Caco-2 (cell line): ENCODE measurements at regions not wholly inside any gene's neighbourhood (a gene's known extent, or its start where the extent isn't known, plus 50 kb on each side); places are given as distances from the start of the nearest gene placed in this dataset.

Source experiments
- BruUV-seq: library from RNA; stranded (reverse); fragments of 400-500 nt; replicated peaks from 2 replicates; lab custom pipeline; 2021; lab: Mats Ljungman, UMichigan
- CTCF ChIA-PET: fragments of 300-600 bp; sonication (Branson Sonifier 250); formaldehyde crosslinking; loops from one replicate; lab custom pipeline; 2022; ENCODE audit warnings: antibody characterized with exemption; lab: Charles Lee
- POLR2A ChIA-PET: fragments of 300-600 bp; sonication (Branson Sonifier 250); formaldehyde crosslinking; loops from one replicate; lab custom pipeline; 2022; ENCODE audit warnings: antibody characterized with exemption; lab: Charles Lee
- DNase-seq, 2 experiments: peaks; one replicate each; pipeline versions ENCODE4 v3.0.0 to v3.0.0-alpha.2; 2020 to 2022
- H3K27me3 ChIP-seq: replicated peaks from 2 replicates; pipeline ENCODE4 v1.6.0; 2011; ENCODE audit warnings: low read length; ENCODE audit not compliant: control insufficient read depth, insufficient read depth
- H3K36me3 ChIP-seq: 2 replicates; pipeline ENCODE4 v1.5.1; 2011; ENCODE audit warnings: low read length; ENCODE audit not compliant: control insufficient read depth, insufficient read depth
- H3K4me1 ChIP-seq: fragments of 250-450 bp; sonication (Bioruptor Pico); 2 replicates; pipeline ENCODE4 v1.5.1; 2020; ENCODE audit warnings: mild to moderate bottlenecking
- H3K4me3 ChIP-seq: 2 replicates; pipeline ENCODE4 v1.5.1; 2011; ENCODE audit warnings: low read depth, mild to moderate bottlenecking, control low read depth, low read length
- H3K9me3 ChIP-seq: fragments of 250-450 bp; sonication (Bioruptor Pico); 2 replicates; pipeline ENCODE4 v1.5.1; 2020; ENCODE audit warnings: mild to moderate bottlenecking, moderate library complexity
- H3K27ac Mint-ChIP-seq: one replicate; pipeline ENCODE4 v1.8.0; 2022; ENCODE audit warnings: mixed read lengths; ENCODE audit not compliant: unreplicated experiment
- H3K27me3 Mint-ChIP-seq: one replicate; pipeline ENCODE4 v1.8.0; 2022; ENCODE audit warnings: mixed read lengths; ENCODE audit not compliant: insufficient read depth, unreplicated experiment
- H3K36me3 Mint-ChIP-seq: one replicate; pipeline ENCODE4 v1.8.0; 2022; ENCODE audit warnings: mild to moderate bottlenecking, mixed read lengths; ENCODE audit not compliant: insufficient read depth, unreplicated experiment
- H3K4me1 Mint-ChIP-seq: one replicate; pipeline ENCODE4 v1.8.0; 2022; ENCODE audit warnings: low read depth, mixed read lengths; ENCODE audit not compliant: unreplicated experiment
- H3K4me3 Mint-ChIP-seq: one replicate; pipeline ENCODE4 v1.8.0; 2022; ENCODE audit warnings: mild to moderate bottlenecking, moderate library complexity, mixed read lengths; ENCODE audit not compliant: unreplicated experiment
- H3K9me3 Mint-ChIP-seq: one replicate; pipeline ENCODE4 v1.8.0; 2022; ENCODE audit warnings: mixed read lengths; ENCODE audit not compliant: unreplicated experiment
- CTCF ChIP-seq, 2 experiments: fragments of 200-600 bp in 1 of 2; IDR thresholded peaks; 1 replicate in 1 of 2; 2 replicates in 1 of 2; pipeline versions ENCODE4 v1.5.1 to v1.8.0; 2011 to 2022; ENCODE audit warnings: antibody characterized with exemption in 1 of 2, control low read depth in 1 of 2, inconsistent platforms in 1 of 2, low read depth in 1 of 2, low read length in 1 of 2, mild to moderate bottlenecking in 1 of 2, moderate library complexity in 1 of 2; ENCODE audit not compliant: insufficient read depth in 1 of 2, severe bottlenecking in 1 of 2, unreplicated experiment in 1 of 2
- intact Hi-C: fragments of 100-400 bp; cut with micrococcal nuclease; formaldehyde crosslinking; loops from one replicate; pipeline ENCODE4 v1.10.0; 2022; ENCODE audit not compliant: unreplicated experiment

GRCh38 chr9:81053298-81054025 lies 635.9 kb downstream of the TLE1 start:
- Mint-ChIP-seq H3K36me3 (no peaks in the 10 kb centered on the region), H3K27me3 (no peaks in the 10 kb centered on the region), H3K4me1 (no peaks in the 10 kb centered on the region), H3K9me3 (no peaks in the 10 kb centered on the region), H3K27ac (no peak overlapping the region), H3K4me3 (no peak overlapping the region)
- ChIA-PET POLR2A (no interaction called here), CTCF (no interaction called here)
- no peak for TF ChIP-seq CTCF (IDR thresholded peaks at IDR 0.05; ENCODE audit: insufficient read depth in 1 of 2, low read depth in 1 of 2, low read length in 1 of 2, severe bottlenecking in 1 of 2, unreplicated experiment in 1 of 2)
- H3K36me3 ChIP-seq: no peaks in the 10 kb centered on the region
- H3K4me1 ChIP-seq: no peaks in the 10 kb centered on the region
- H3K4me3 ChIP-seq: no peak overlapping the region
- no peaks in the 10 kb centered on the region for H3K9me3 ChIP-seq
- DNase-seq: no peak
- no peaks in the 10 kb centered on the region for H3K27me3 ChIP-seq
- intact Hi-C loops: no loop called here
- BruUV-seq: no TSS peak

GRCh38 chr9:81052846-81053245 lies 636.5 kb downstream of the TLE1 start:
- H3K27ac Mint-ChIP-seq: no peak overlapping the region
- H3K4me1 ChIP-seq: no peaks in the 10 kb centered on the region
- DNase-seq: no peak
- CTCF ChIA-PET: no interaction called here
- H3K27me3 Mint-ChIP-seq: no peaks in the 10 kb centered on the region
- no TSS peak for BruUV-seq
- H3K4me3 Mint-ChIP-seq: no peak overlapping the region
- no peaks in the 10 kb centered on the region for H3K9me3 ChIP-seq
- H3K36me3 ChIP-seq: no peaks in the 10 kb centered on the region
- no peak for TF ChIP-seq CTCF (IDR thresholded peaks at IDR 0.05; ENCODE audit: insufficient read depth in 1 of 2, low read depth in 1 of 2, low read length in 1 of 2, severe bottlenecking in 1 of 2, unreplicated experiment in 1 of 2)
- no peak overlapping the region for H3K4me3 ChIP-seq
- H3K27me3 ChIP-seq: no peaks in the 10 kb centered on the region
- H3K9me3 Mint-ChIP-seq: no peaks in the 10 kb centered on the region
- intact Hi-C loops: no loop called here
- POLR2A ChIA-PET: no interaction called here
- H3K4me1 Mint-ChIP-seq: no peaks in the 10 kb centered on the region
- no peaks in the 10 kb centered on the region for H3K36me3 Mint-ChIP-seq

GRCh38 chr9:81047280-81047679 lies 642.1 kb downstream of the TLE1 start:
- Histone ChIP-seq H3K4me3 (no peak overlapping the region), H3K9me3 (no peaks in the 10 kb centered on the region), H3K36me3 (no peaks in the 10 kb centered on the region), H3K4me1 (no peaks in the 10 kb centered on the region), H3K27me3 (no peaks in the 10 kb centered on the region)
- H3K9me3 Mint-ChIP-seq: no peaks in the 10 kb centered on the region
- H3K27ac Mint-ChIP-seq: no peak overlapping the region
- ChIA-PET POLR2A (no interaction called here), CTCF (no interaction called here)
- no peak for TF ChIP-seq CTCF (IDR thresholded peaks at IDR 0.05; ENCODE audit: insufficient read depth in 1 of 2, low read depth in 1 of 2, low read length in 1 of 2, severe bottlenecking in 1 of 2, unreplicated experiment in 1 of 2)
- BruUV-seq: no TSS peak
- intact Hi-C loops: no loop called here
- H3K36me3 Mint-ChIP-seq: no peaks in the 10 kb centered on the region
- H3K27me3 Mint-ChIP-seq: no peaks in the 10 kb centered on the region
- no peak for DNase-seq
- no peak overlapping the region for H3K4me3 Mint-ChIP-seq
- H3K4me1 Mint-ChIP-seq: no peaks in the 10 kb centered on the region
